Left kidney (tissue), 1 donor: ENCODE measurements at regions not wholly inside any gene's neighbourhood (a gene's known extent, or its start where the extent isn't known, plus 50 kb on each side); places are given as distances from the start of the nearest gene placed in this dataset.
"Not testable (repeated sequence)": the region's sequence is repeated elsewhere in the genome, so short reads cannot be mapped to it uniquely, and the experiment has no call there.

Experiments
- DNase-seq: peaks from one replicate; pipeline ENCODE4 v3.0.0-alpha.2; 2013

- DNase-seq, result no peak
These were observed 68.8 kb downstream of the SSX7 start for GRCh38 chrX:52585892-52586291.

- DNase-seq, result no peak
These were observed 60.8 kb upstream of the XAGE1B start for GRCh38 chrX:52577464-52578173.

DNA sequence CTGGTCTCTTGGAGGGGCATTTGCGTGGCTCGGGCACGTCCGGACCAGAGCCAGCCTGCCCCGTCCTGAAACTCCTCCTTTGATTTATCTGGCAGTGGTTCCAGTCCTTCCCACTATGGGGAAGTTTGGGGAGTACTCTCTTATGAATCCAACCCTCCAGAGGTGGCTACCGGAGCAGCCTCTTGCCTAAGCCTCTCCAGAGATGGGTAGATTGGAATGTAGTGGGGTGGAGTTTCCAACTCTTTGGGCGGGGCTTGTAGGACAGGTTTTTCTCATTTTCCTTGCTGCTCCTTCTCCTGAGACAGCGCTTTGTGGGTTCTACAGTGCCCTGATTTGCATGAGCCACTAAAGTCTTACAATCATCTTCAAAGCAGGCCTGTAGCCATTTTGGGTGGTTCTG lies 60.1 kb upstream of the XAGE1B start:
- DNase-seq, result no peak

DNA sequence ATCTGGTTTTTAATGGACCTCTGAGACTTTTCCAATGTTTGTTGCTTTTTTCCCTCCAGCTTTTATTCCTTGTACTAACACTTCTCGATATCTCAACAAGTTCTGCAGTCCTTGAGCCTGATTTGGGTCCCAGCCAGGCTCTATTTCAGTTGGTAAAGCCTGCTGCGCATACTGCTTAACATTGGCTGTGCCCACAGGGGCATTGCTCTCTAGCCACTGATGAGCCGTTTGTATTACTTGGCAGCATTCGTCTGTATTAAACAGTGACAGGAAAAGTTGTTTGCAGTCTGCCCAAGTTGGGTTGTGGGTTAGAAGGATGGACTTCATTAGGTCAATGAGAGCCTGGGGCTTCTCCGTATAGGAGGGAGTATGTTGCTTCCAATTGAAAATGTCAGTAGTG lies 59.6 kb upstream of the XAGE1B start:
- DNase-seq, result no peak

- peak; percentile 32 for DNase-seq
These were observed 57.8 kb upstream of the XAGE1B start for GRCh38 chrX:52574416-52575275.

- DNase-seq, result not testable (repeated sequence)
These were observed 51.3 kb upstream of the XAGE1B start for GRCh38 chrX:52568146-52568545.
